Activated naive CD8-positive, alpha-beta T cell treated with anti-CD3 and anti-CD28 coated beads, Interleukin-2, amount 10 ng/mL, durations not matched to agents 7 days and 5 days (primary cell): ENCODE measurements at regions not wholly inside any gene's neighbourhood (a gene's known extent, or its start where the extent isn't known, plus 50 kb on each side); places are given as distances from the start of the nearest gene placed in this dataset.

Experiments
- ATAC-seq: fragments of 150-1000 bp; cut with Tn5 transposase; one replicate; pipeline ENCODE4 v1.10.0; 2021; ENCODE audit warnings: low read depth, moderate library complexity
- POLR2A ChIA-PET: fragments of 350-600 bp; sonication (Branson Sonifier 250); formaldehyde crosslinking; loops from one replicate; lab custom pipeline; 2021; ENCODE audit warnings: antibody characterized with exemption; lab: Charles Lee
- DNase-seq: peaks from one replicate; pipeline ENCODE4 v3.0.0; 2021
- H3K27ac Mint-ChIP-seq: one replicate; pipeline ENCODE4 v1.8.0; 2022; ENCODE audit warnings: mild to moderate bottlenecking, mixed read lengths
- H3K27me3 Mint-ChIP-seq: one replicate; pipeline ENCODE4 v1.8.0; 2022; ENCODE audit warnings: mild to moderate bottlenecking, moderate library complexity, mixed read lengths
- H3K36me3 Mint-ChIP-seq: one replicate; pipeline ENCODE4 v1.8.0; 2021; ENCODE audit warnings: mild to moderate bottlenecking, mixed read lengths
- H3K4me1 Mint-ChIP-seq: one replicate; pipeline ENCODE4 v1.8.0; 2021; ENCODE audit warnings: mixed read lengths
- H3K4me3 Mint-ChIP-seq: one replicate; pipeline ENCODE4 v1.8.0; 2022; ENCODE audit warnings: mild to moderate bottlenecking, moderate library complexity, mixed read lengths
- H3K9me3 Mint-ChIP-seq: one replicate; pipeline ENCODE4 v1.8.0; 2021; ENCODE audit warnings: mixed read lengths

GRCh38 chr12:13368431-13368830 is 171.9 kb downstream of the EMP1 start:
- ATAC-seq (no peak), DNase-seq (no peak)
- POLR2A ChIA-PET: no interaction called here
- H3K9me3 Mint-ChIP-seq: no peaks in the 10 kb centered on the region
- no peak overlapping the region for H3K27ac Mint-ChIP-seq
- no peaks in the 10 kb centered on the region for H3K4me1 Mint-ChIP-seq
- no peak overlapping the region for H3K4me3 Mint-ChIP-seq
- H3K27me3 Mint-ChIP-seq: peaks cover 3% of the 10 kb centered on the region
- H3K36me3 Mint-ChIP-seq: no peaks in the 10 kb centered on the region

GRCh38 chr12:13367973-13368372 is 171.4 kb downstream of the EMP1 start:
- ATAC-seq: no peak
- Mint-ChIP-seq H3K27me3 (peaks cover 3% of the 10 kb centered on the region), H3K4me1 (no peaks in the 10 kb centered on the region), H3K36me3 (no peaks in the 10 kb centered on the region), H3K27ac (no peak overlapping the region), H3K4me3 (no peak overlapping the region), H3K9me3 (no peaks in the 10 kb centered on the region)
- POLR2A ChIA-PET: no interaction called here
- DNase-seq: no peak

GRCh38 chr12:13365748-13366366 is 169.3 kb downstream of the EMP1 start:
- Mint-ChIP-seq H3K9me3 (no peaks in the 10 kb centered on the region), H3K27me3 (peaks cover 10% of the 10 kb centered on the region), H3K36me3 (no peaks in the 10 kb centered on the region), H3K4me1 (no peaks in the 10 kb centered on the region), H3K27ac (no peak overlapping the region), H3K4me3 (no peak overlapping the region)
- POLR2A ChIA-PET: no interaction called here
- DNase-seq (no peak), ATAC-seq (no peak)

- peak; percentile 81 for ATAC-seq
- no peak overlapping the region for H3K4me3 Mint-ChIP-seq
Measured at GRCh38 chr12:13362260-13362841, 165.8 kb downstream of the EMP1 start.

GRCh38 chr12:13359636-13360035 is 163.1 kb downstream of the EMP1 start:
- Mint-ChIP-seq H3K36me3 (no peaks in the 10 kb centered on the region), H3K27me3 (peaks cover 34% of the 10 kb centered on the region), H3K4me1 (no peaks in the 10 kb centered on the region), H3K4me3 (no peak overlapping the region), H3K9me3 (no peaks in the 10 kb centered on the region), H3K27ac (no peak overlapping the region)
- DNase-seq (no peak), ATAC-seq (no peak)
- POLR2A ChIA-PET: no interaction called here

More at GRCh38 chr12:13362260-13362841, 165.8 kb downstream of the EMP1 start:
- DNase-seq: peak; percentile 34
- POLR2A ChIA-PET: no interaction called here
- Mint-ChIP-seq H3K36me3 (no peaks in the 10 kb centered on the region), H3K9me3 (no peaks in the 10 kb centered on the region), H3K27me3 (peaks cover 31% of the 10 kb centered on the region), H3K27ac (no peak overlapping the region), H3K4me1 (no peaks in the 10 kb centered on the region)

- Mint-ChIP-seq H3K27ac (no peak overlapping the region), H3K4me3 (no peak overlapping the region), H3K36me3 (no peaks in the 10 kb centered on the region), H3K27me3 (peaks cover 38% of the 10 kb centered on the region), H3K4me1 (no peaks in the 10 kb centered on the region), H3K9me3 (no peaks in the 10 kb centered on the region)
- ATAC-seq: no peak
- POLR2A ChIA-PET: no interaction called here
- DNase-seq: no peak
Measured at GRCh38 chr12:13358391-13358905, 161.9 kb downstream of the EMP1 start.

- Mint-ChIP-seq H3K27me3 (peaks cover 31% of the 10 kb centered on the region), H3K9me3 (no peaks in the 10 kb centered on the region), H3K36me3 (no peaks in the 10 kb centered on the region), H3K4me1 (no peaks in the 10 kb centered on the region), H3K27ac (no peak overlapping the region), H3K4me3 (no peak overlapping the region)
- no peak for DNase-seq
- no peak for ATAC-seq
- POLR2A ChIA-PET: interaction anchor here (0.6 kb wide), 1 partner anchor 303 kb away, joined by 3 read pairs; no protein-coding TSS in a partner anchor
Measured at GRCh38 chr12:13350946-13351345, 154.4 kb downstream of the EMP1 start.

GRCh38 chr12:13350381-13350780 is 153.9 kb downstream of the EMP1 start:
- H3K9me3 Mint-ChIP-seq: no peaks in the 10 kb centered on the region
- no peak for ATAC-seq
- no peaks in the 10 kb centered on the region for H3K4me1 Mint-ChIP-seq
- no peaks in the 10 kb centered on the region for H3K36me3 Mint-ChIP-seq
- DNase-seq: no peak
- POLR2A ChIA-PET: interaction anchor here (0.6 kb wide), 1 partner anchor 304 kb away, joined by 3 read pairs; no protein-coding TSS in a partner anchor
- no peak overlapping the region for H3K27ac Mint-ChIP-seq
- H3K27me3 Mint-ChIP-seq: peaks cover 31% of the 10 kb centered on the region
- H3K4me3 Mint-ChIP-seq: no peak overlapping the region

GRCh38 chr12:13348464-13348863 is 151.9 kb downstream of the EMP1 start:
- no peak for ATAC-seq
- no peaks in the 10 kb centered on the region for H3K36me3 Mint-ChIP-seq
- peaks cover 28% of the 10 kb centered on the region for H3K27me3 Mint-ChIP-seq

GRCh38 chr12:13347241-13348043 is 150.9 kb downstream of the EMP1 start:
- POLR2A ChIA-PET: no interaction called here
- no peaks in the 10 kb centered on the region for H3K4me1 Mint-ChIP-seq
- ATAC-seq (no peak), DNase-seq (no peak)
- H3K27ac Mint-ChIP-seq: no peak overlapping the region
- H3K4me3 Mint-ChIP-seq: no peak overlapping the region
- peaks cover 27% of the 10 kb centered on the region for H3K27me3 Mint-ChIP-seq
- no peaks in the 10 kb centered on the region for H3K36me3 Mint-ChIP-seq
- H3K9me3 Mint-ChIP-seq: no peaks in the 10 kb centered on the region

More at GRCh38 chr12:13348464-13348863, 151.9 kb downstream of the EMP1 start:
- no peak overlapping the region for H3K27ac Mint-ChIP-seq
- no peak overlapping the region for H3K4me3 Mint-ChIP-seq
- H3K4me1 Mint-ChIP-seq: no peaks in the 10 kb centered on the region
- POLR2A ChIA-PET: no interaction called here
- DNase-seq: no peak
- H3K9me3 Mint-ChIP-seq: no peaks in the 10 kb centered on the region

GRCh38 chr12:13345722-13346121 is 149.2 kb downstream of the EMP1 start:
- no peaks in the 10 kb centered on the region for H3K9me3 Mint-ChIP-seq
- peaks cover 15% of the 10 kb centered on the region for H3K27me3 Mint-ChIP-seq
- H3K27ac Mint-ChIP-seq: no peak overlapping the region
- POLR2A ChIA-PET: no interaction called here
- DNase-seq (no peak), ATAC-seq (no peak)
- H3K36me3 Mint-ChIP-seq: no peaks in the 10 kb centered on the region
- H3K4me3 Mint-ChIP-seq: no peak overlapping the region
- H3K4me1 Mint-ChIP-seq: no peaks in the 10 kb centered on the region

- no peaks in the 10 kb centered on the region for H3K9me3 Mint-ChIP-seq
- H3K4me1 Mint-ChIP-seq: no peaks in the 10 kb centered on the region
- H3K27ac Mint-ChIP-seq: no peak overlapping the region
- H3K36me3 Mint-ChIP-seq: no peaks in the 10 kb centered on the region
- DNase-seq (no peak), ATAC-seq (no peak)
- peaks cover 8% of the 10 kb centered on the region for H3K27me3 Mint-ChIP-seq
- no peak overlapping the region for H3K4me3 Mint-ChIP-seq
- POLR2A ChIA-PET: no interaction called here
Measured at GRCh38 chr12:13343375-13343774, 146.8 kb downstream of the EMP1 start.

GRCh38 chr12:13342971-13343370 is 146.4 kb downstream of the EMP1 start:
- POLR2A ChIA-PET: no interaction called here
- no peak for ATAC-seq
- no peak overlapping the region for H3K4me3 Mint-ChIP-seq

More at GRCh38 chr12:13342971-13343370, 146.4 kb downstream of the EMP1 start:
- no peak for DNase-seq
- Mint-ChIP-seq H3K27me3 (peaks cover 8% of the 10 kb centered on the region), H3K36me3 (no peaks in the 10 kb centered on the region), H3K4me1 (no peaks in the 10 kb centered on the region), H3K27ac (no peak overlapping the region), H3K9me3 (no peaks in the 10 kb centered on the region)
